B cell (primary cell): ENCODE measurements at regions not wholly inside any gene's neighbourhood (a gene's known extent, or its start where the extent isn't known, plus 50 kb on each side); places are given as distances from the start of the nearest gene placed in this dataset.

Experiments
- EZH2 ChIP-seq: IDR thresholded peaks from 2 replicates; pipeline ENCODE4 v1.6.1; 2012; ENCODE audit warnings: borderline replicate concordance, low read depth, mild to moderate bottlenecking, moderate library complexity, low read length; ENCODE audit not compliant: insufficient read depth, poor library complexity, severe bottlenecking
- TF ChIP-seq, protein P1 (sequence below): fragments of 200-600 bp; IDR thresholded peaks from one replicate; pipeline ENCODE4 v1.8.0; 2022; ENCODE audit warnings: antibody characterized with exemption, mild to moderate bottlenecking

DNA sequence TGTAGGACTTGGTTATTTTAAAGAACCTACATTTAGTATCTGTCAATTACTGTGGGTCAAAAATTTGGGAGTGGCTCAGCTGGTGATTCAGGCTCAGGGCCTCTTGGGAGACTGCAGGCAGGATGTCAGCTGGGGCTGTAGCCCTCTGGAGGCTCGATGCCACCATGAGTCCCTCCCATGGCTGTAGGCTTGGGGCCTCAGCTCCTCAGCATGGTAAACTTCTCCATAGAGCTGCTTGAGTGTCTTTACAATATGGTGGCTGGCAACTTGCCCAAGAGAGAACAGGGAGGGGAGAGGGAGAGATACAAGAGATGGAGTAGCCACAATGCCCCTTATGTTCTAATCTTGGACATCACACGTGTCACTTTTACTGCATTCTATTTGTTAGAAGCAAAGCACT lies 470.4 kb downstream of the CDH26 start:
- TF ChIP-seq, protein P1, sequence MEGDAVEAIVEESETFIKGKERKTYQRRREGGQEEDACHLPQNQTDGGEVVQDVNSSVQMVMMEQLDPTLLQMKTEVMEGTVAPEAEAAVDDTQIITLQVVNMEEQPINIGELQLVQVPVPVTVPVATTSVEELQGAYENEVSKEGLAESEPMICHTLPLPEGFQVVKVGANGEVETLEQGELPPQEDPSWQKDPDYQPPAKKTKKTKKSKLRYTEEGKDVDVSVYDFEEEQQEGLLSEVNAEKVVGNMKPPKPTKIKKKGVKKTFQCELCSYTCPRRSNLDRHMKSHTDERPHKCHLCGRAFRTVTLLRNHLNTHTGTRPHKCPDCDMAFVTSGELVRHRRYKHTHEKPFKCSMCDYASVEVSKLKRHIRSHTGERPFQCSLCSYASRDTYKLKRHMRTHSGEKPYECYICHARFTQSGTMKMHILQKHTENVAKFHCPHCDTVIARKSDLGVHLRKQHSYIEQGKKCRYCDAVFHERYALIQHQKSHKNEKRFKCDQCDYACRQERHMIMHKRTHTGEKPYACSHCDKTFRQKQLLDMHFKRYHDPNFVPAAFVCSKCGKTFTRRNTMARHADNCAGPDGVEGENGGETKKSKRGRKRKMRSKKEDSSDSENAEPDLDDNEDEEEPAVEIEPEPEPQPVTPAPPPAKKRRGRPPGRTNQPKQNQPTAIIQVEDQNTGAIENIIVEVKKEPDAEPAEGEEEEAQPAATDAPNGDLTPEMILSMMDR, result no peak
- no peak for TF ChIP-seq EZH2
